SK-N-SH (cell line): ENCODE measurements at regions not wholly inside any gene's neighbourhood (a gene's known extent, or its start where the extent isn't known, plus 50 kb on each side); places are given as distances from the start of the nearest gene placed in this dataset.

ENCODE experiments used
- CTCF ChIA-PET: fragments of 300-600, 350-600 bp; formaldehyde crosslinking; extraction: SDS; loops from one replicate; lab custom pipeline; 2021; lab: Yijun Ruan, JAX
- POLR2A ChIA-PET: fragments of 350-600 bp; sonication (Branson Sonifier 250); formaldehyde crosslinking; extraction: SDS; loops from one replicate; lab custom pipeline; 2020; ENCODE audit warnings: antibody characterized with exemption, inconsistent platforms; lab: Yijun Ruan, JAX
- DNase-seq: peaks from one replicate; pipeline ENCODE4 v3.0.0; 2012
- H2AFZ ChIP-seq: fragments of 200-600 bp; sonication (generic); 2 replicates; pipeline ENCODE4 v1.8.1; 2016; ENCODE audit warnings: antibody characterized with exemption, mild to moderate bottlenecking, low read depth
- H3F3A ChIP-seq: fragments of 200-600 bp; sonication (generic); replicated peaks from 2 replicates; pipeline ENCODE3; 2016; ENCODE audit warnings: antibody characterized with exemption, mild to moderate bottlenecking; ENCODE audit not compliant: insufficient read depth
- H3K27ac ChIP-seq, 2 experiments: fragments of 200-500 bp in 1 of 2; fragments of 200-600 bp in 1 of 2; sonication (Bioruptor generic) in 1 of 2; sonication (generic), shearing (Covaris generic) in 1 of 2; 2 replicates each; pipeline versions ENCODE4 v1.5.1 to v1.6.1; 2014 to 2016; ENCODE audit warnings: low read depth in 2 of 2, inconsistent platforms in 1 of 2, low read length in 1 of 2, mild to moderate bottlenecking in 1 of 2, mixed read lengths in 1 of 2
- H3K27me3 ChIP-seq: fragments of 200-600 bp; sonication (generic), shearing (Covaris generic); 2 replicates; pipeline ENCODE4 v1.6.1; 2016; ENCODE audit warnings: mixed run types; ENCODE audit not compliant: insufficient read depth
- H3K36me3 ChIP-seq, 2 experiments: fragments of 200-500 bp in 1 of 2; fragments of 200-600 bp in 1 of 2; sonication (Bioruptor generic) in 1 of 2; sonication (generic) in 1 of 2; replicated peaks in 1 of 2; 2 replicates each; pipeline versions ENCODE3 to v1.5.1; 2014 to 2016; ENCODE audit warnings: low read length in 1 of 2, mild to moderate bottlenecking in 1 of 2; ENCODE audit not compliant: insufficient read depth in 2 of 2, control insufficient read depth in 1 of 2
- H3K4me1 ChIP-seq, 2 experiments: fragments of 200-500 bp in 1 of 2; fragments of 200-600 bp in 1 of 2; sonication (Bioruptor generic) in 1 of 2; sonication (generic), shearing (Covaris generic) in 1 of 2; 2 replicates each; pipeline versions ENCODE4 v1.5.1 to v1.6.1; 2014 to 2016; ENCODE audit warnings: low read depth in 1 of 2, low read length in 1 of 2, mixed run types in 1 of 2; ENCODE audit not compliant: insufficient read depth in 2 of 2, control insufficient read depth in 1 of 2
- H3K4me2 ChIP-seq: fragments of 200-600 bp; sonication (generic), shearing (Covaris generic); 2 replicates; pipeline ENCODE4 v1.6.1; 2017; ENCODE audit warnings: mixed run types
- H3K4me3 ChIP-seq, 2 experiments: fragments of 200-500 bp in 1 of 2; fragments of 200-600 bp in 1 of 2; sonication (Bioruptor generic) in 1 of 2; sonication (generic), shearing (Covaris generic) in 1 of 2; 2 replicates each; pipeline versions ENCODE4 v1.5.1 to v1.8.1; 2014 to 2016; ENCODE audit warnings: low read depth in 2 of 2, inconsistent platforms in 1 of 2, low read length in 1 of 2, mild to moderate bottlenecking in 1 of 2, mixed read lengths in 1 of 2, moderate library complexity in 1 of 2
- H3K79me2 ChIP-seq: fragments of 200-600 bp; sonication (generic); 2 replicates; pipeline ENCODE4 v1.8.1; 2017; ENCODE audit warnings: mild to moderate bottlenecking; ENCODE audit not compliant: insufficient read depth
- H3K9ac ChIP-seq: fragments of 200-600 bp; sonication (generic); 2 replicates; pipeline ENCODE4 v1.6.1; 2017; ENCODE audit warnings: mixed run types
- H3K9me2 ChIP-seq: fragments of 200-600 bp; sonication (generic); 2 replicates; pipeline ENCODE4 v1.6.1; 2017; ENCODE audit warnings: mixed run types
- H3K9me3 ChIP-seq: fragments of 200-600 bp; sonication (generic); 2 replicates; pipeline ENCODE4 v1.6.1; 2017; ENCODE audit warnings: mixed run types, mild to moderate bottlenecking, moderate library complexity
- H4K20me1 ChIP-seq: fragments of 200-600 bp; sonication (generic); 2 replicates; pipeline ENCODE4 v1.6.1; 2017; ENCODE audit warnings: mild to moderate bottlenecking, mixed run types; ENCODE audit not compliant: insufficient read depth
- EZH2phosphoT487 ChIP-seq: fragments of 200-600 bp; sonication (generic); IDR thresholded peaks from 2 replicates; pipeline ENCODE4 v1.6.1; 2017; ENCODE audit warnings: low read depth, mixed run types, mild to moderate bottlenecking, antibody characterized with exemption, moderate library complexity, borderline replicate concordance
- FOSL2 ChIP-seq: IDR thresholded peaks from 2 replicates; pipeline ENCODE4 v1.4.0; 2012; ENCODE audit warnings: low read depth, mild to moderate bottlenecking, moderate library complexity, borderline replicate concordance
- NFIC ChIP-seq: IDR thresholded peaks from 2 replicates; pipeline ENCODE4 v1.4.0; 2012; ENCODE audit warnings: borderline replicate concordance
- NRF1 ChIP-seq: IDR thresholded peaks from 2 replicates; pipeline ENCODE4 v1.6.1; 2012; ENCODE audit warnings: low read depth, mild to moderate bottlenecking, low read length
- TAF1 ChIP-seq: IDR thresholded peaks from 2 replicates; pipeline ENCODE4 v1.6.1; 2012; ENCODE audit warnings: low read depth, mild to moderate bottlenecking, low read length, moderate library complexity, borderline replicate concordance
- TCF12 ChIP-seq: IDR thresholded peaks from 2 replicates; pipeline ENCODE4 v1.4.0; 2012
- TEAD4 ChIP-seq: IDR thresholded peaks from 2 replicates; pipeline ENCODE4 v1.4.0; 2012; ENCODE audit warnings: mild to moderate bottlenecking, borderline replicate concordance; ENCODE audit not compliant: insufficient read depth
- USF2 ChIP-seq: fragments of 150-350 bp; IDR thresholded peaks from 2 replicates; pipeline ENCODE4 v1.6.1; 2017; ENCODE audit warnings: antibody characterized with exemption, low read length, low read depth, borderline replicate concordance
- YY1 ChIP-seq: IDR thresholded peaks from 2 replicates; pipeline ENCODE4 v1.4.0; 2012; ENCODE audit warnings: low read depth, mild to moderate bottlenecking
- ZBTB33 ChIP-seq: IDR thresholded peaks from 2 replicates; pipeline ENCODE4 v1.4.0; 2012; ENCODE audit warnings: low read depth, borderline replicate concordance
- WGBS: methylation state at CpG from one replicate; pipeline ENCODE4 v1.1.6; 2017; ENCODE audit warnings: low lambda C conversion rate; 5-methylcytosine and 5-hydroxymethylcytosine counted together
- TF ChIP-seq, protein P1 (sequence below): IDR thresholded peaks from 2 replicates; pipeline ENCODE4; 2012

DNA sequence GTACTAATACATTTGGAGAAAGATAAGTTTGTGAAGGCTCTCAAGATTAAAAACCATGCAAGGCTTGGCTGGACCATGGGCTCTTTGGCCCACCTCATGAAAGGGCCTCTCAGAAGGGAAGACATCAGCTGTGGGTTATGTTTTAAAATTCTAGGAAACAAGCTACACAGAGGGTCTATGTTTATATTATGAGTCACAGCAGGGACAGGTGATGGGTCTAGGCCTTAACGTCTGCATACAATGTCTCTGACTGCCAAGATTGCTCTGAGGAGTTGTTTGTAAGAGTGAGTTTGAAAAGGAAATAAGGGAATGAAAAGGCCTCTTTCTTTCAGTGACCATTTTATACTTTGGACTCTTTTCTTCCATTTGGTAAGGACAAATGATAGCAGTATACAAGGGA is 77.0 kb upstream of the ARMCX2 start:
- ChIA-PET CTCF (interaction anchor here (1.1 kb wide), 1 partner anchor 19 kb away, joined by 3 read pairs; no protein-coding TSS in a partner anchor), POLR2A (no interaction called here)
- WGBS, result 24% methylated on average over 1 of the region's 1 CpG

DNA sequence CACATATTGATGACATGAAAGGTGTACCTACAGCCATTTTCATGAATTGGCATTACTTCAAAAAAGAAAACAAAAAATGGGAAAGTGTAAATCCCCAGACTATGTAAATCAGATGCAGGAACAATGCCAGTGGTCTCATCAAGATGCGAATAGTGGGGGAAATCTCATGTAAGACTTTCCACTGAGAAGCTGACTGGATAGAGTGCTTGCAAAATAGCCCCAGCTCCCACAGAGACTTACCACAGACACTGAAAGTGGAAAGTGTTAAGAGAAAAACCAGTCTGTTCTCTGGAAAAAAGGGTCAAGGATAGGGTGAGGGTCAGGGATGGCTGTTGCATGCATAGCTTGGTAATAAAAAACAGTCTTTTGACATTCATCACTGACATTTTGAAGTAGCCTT is 73.2 kb upstream of the ARMCX2 start:
- TF ChIP-seq YY1 (no peak), NFIC (no peak), TCF12 (no peak), FOSL2 (no peak), ZBTB33 (no peak)
- TF ChIP-seq, all 33 proteins: peak for 0
- no peaks in the 10 kb centered on the region for H3K79me2 ChIP-seq
- no peaks in the 10 kb centered on the region for H3K9me2 ChIP-seq
- no peak for DNase-seq
- WGBS, result 29% methylated on average over 1 of the region's 1 CpG
- H2AFZ ChIP-seq, result no peak overlapping the region
- no peaks in the 10 kb centered on the region for H4K20me1 ChIP-seq
- no peaks in the 10 kb centered on the region for H3K9me3 ChIP-seq
- no peak overlapping the region for H3K4me3 ChIP-seq
- ChIA-PET CTCF (no interaction called here), POLR2A (no interaction called here)
- no peak overlapping the region for H3K27ac ChIP-seq
- H3K27me3 ChIP-seq, result no peaks in the 10 kb centered on the region
- H3K4me2 ChIP-seq, result no peak overlapping the region
- no peak overlapping the region for H3K9ac ChIP-seq
- H3F3A ChIP-seq, result no peaks in the 10 kb centered on the region
- no peaks in the 10 kb centered on the region for H3K4me1 ChIP-seq
- H3K36me3 ChIP-seq, result no peaks in the 10 kb centered on the region

More for the DNA sequence above, 77.0 kb upstream of the ARMCX2 start:
- TF ChIP-seq TAF1 (no peak), TEAD4 (no peak), USF2 (no peak), EZH2phosphoT487 (no peak), NRF1 (no peak)
- TF ChIP-seq, protein P1, sequence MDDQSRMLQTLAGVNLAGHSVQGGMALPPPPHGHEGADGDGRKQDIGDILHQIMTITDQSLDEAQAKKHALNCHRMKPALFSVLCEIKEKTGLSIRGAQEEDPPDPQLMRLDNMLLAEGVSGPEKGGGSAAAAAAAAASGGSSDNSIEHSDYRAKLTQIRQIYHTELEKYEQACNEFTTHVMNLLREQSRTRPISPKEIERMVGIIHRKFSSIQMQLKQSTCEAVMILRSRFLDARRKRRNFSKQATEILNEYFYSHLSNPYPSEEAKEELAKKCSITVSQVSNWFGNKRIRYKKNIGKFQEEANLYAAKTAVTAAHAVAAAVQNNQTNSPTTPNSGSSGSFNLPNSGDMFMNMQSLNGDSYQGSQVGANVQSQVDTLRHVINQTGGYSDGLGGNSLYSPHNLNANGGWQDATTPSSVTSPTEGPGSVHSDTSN, result no peak
- Histone ChIP-seq H3K27ac (no peak overlapping the region), H3K79me2 (no peaks in the 10 kb centered on the region), H3K4me3 (no peak overlapping the region), H3K9me3 (no peaks in the 10 kb centered on the region), H2AFZ (no peak overlapping the region), H3K36me3 (no peaks in the 10 kb centered on the region), H3K9me2 (no peaks in the 10 kb centered on the region), H3K4me2 (no peak overlapping the region), H3K4me1 (no peaks in the 10 kb centered on the region), H3F3A (no peaks in the 10 kb centered on the region), H3K9ac (no peak overlapping the region), H4K20me1 (no peaks in the 10 kb centered on the region), H3K27me3 (no peaks in the 10 kb centered on the region)
- no peak for DNase-seq
